ENCODE measurements at regions not wholly inside any gene's neighbourhood (a gene's known extent, or its start where the extent isn't known, plus 50 kb on each side); places are given as distances from the start of the nearest gene placed in this dataset.

- intact Hi-C loops (cut with micrococcal nuclease) (no loop called here), dilution Hi-C loops (cut with MboI; ENCODE audit: extremely low pct_ligation_motif_present, low sequenced_read_pairs) (no loop called here)
- Histone ChIP-seq H2AFZ (ENCODE audit: low read depth, low read length) (no peak overlapping the region), H3K9me3 (replicated peaks; ENCODE audit: control insufficient read depth, insufficient read depth, low read length) (no peaks in the 10 kb centered on the region), H3K27me3 (ENCODE audit: control insufficient read depth in 2 of 2, insufficient read depth in 2 of 2, low read length in 2 of 2) (no peaks in the 10 kb centered on the region), H3K79me2 (ENCODE audit: control insufficient read depth, insufficient read depth, low read length) (no peaks in the 10 kb centered on the region), H3K4me1 (ENCODE audit: control insufficient read depth, extremely low read depth, insufficient read depth, low read length) (no peaks in the 10 kb centered on the region), H3K27ac (ENCODE audit: insufficient read depth, low read depth, low read length) (no peak overlapping the region), H4K20me1 (replicated peaks; ENCODE audit: control insufficient read depth, extremely low read depth, insufficient read depth, low read length) (no peaks in the 10 kb centered on the region), H3K4me3 (replicated peaks in 1 of 3; ENCODE audit: insufficient read depth in 1 of 3, low read depth in 1 of 3, low read length in 3 of 3) (no peak overlapping the region), H3K36me3 (ENCODE audit: control insufficient read depth in 2 of 2, extremely low read depth in 1 of 2, insufficient read depth in 2 of 2, low read length in 2 of 2) (no peaks in the 10 kb centered on the region), H3K9me1 (replicated peaks; ENCODE audit: control insufficient read depth, extremely low read depth, insufficient read depth, low read length) (no peaks in the 10 kb centered on the region), H3K4me2 (ENCODE audit: insufficient read depth, low read length) (no peak overlapping the region), H3K9ac (replicated peaks; ENCODE audit: extremely low read depth, insufficient read depth, low read length) (no peak overlapping the region)
- BruUV-seq (replicated peaks), result no TSS peak
- TF ChIP-seq MYC (IDR thresholded peaks at IDR 0.05; ENCODE audit: low read depth, low read length), result no peak
- no peak for TF ChIP-seq CTCF (IDR thresholded peaks at IDR 0.05; ENCODE audit: extremely low read depth in 1 of 2, insufficient read depth in 1 of 2, low read depth in 1 of 2, low read length in 2 of 2)
- no peak for TF ChIP-seq JUN (IDR thresholded peaks at IDR 0.05; ENCODE audit: borderline replicate concordance, insufficient read depth, insufficient read length, low read depth)
- no peak for TF ChIP-seq FOS (IDR thresholded peaks at IDR 0.05; ENCODE audit: borderline replicate concordance, insufficient read depth, low read length)
- TF ChIP-seq EZH2 (IDR thresholded peaks at IDR 0.05; ENCODE audit: borderline replicate concordance, low read depth, low read length, severe bottlenecking), result no peak
- no peak for TF ChIP-seq POLR2A (IDR thresholded peaks at IDR 0.05; ENCODE audit: low read depth, low read length)
- TF ChIP-seq, protein P1, sequence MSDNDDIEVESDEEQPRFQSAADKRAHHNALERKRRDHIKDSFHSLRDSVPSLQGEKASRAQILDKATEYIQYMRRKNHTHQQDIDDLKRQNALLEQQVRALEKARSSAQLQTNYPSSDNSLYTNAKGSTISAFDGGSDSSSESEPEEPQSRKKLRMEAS (IDR thresholded peaks at IDR 0.05; ENCODE audit: insufficient read depth, insufficient read length), result no peak
- no peak for TF ChIP-seq POLR2AphosphoS5 (IDR thresholded peaks at IDR 0.05; ENCODE audit: insufficient read depth, low read depth, low read length)
- TF ChIP-seq GATA2 (IDR thresholded peaks at IDR 0.05; ENCODE audit: insufficient read depth, insufficient read length, low read depth, low read length), result no peak
- FAIRE-seq, result no peak
- DNase-seq (ENCODE audit: low read depth, low spot score), result no peak
- POLR2A ChIA-PET, result no interaction called here
- CTCF ChIA-PET, result no interaction called here
Observed at GRCh38 chr10:128704716-128705115, 578.5 kb upstream of the MKI67 start.
